Common myeloid progenitor, CD34-positive (primary cell): ENCODE measurements at regions not wholly inside any gene's neighbourhood (a gene's known extent, or its start where the extent isn't known, plus 50 kb on each side); places are given as distances from the start of the nearest gene placed in this dataset.
"Not testable (repeated sequence)": the region's sequence is repeated elsewhere in the genome, so short reads cannot be mapped to it uniquely, and the experiment has no call there.

ENCODE experiments used
- CTCF ChIA-PET: fragments of 350-600 bp; sonication (Branson Sonifier 250); formaldehyde crosslinking; loops from one replicate; lab custom pipeline; 2021; ENCODE audit warnings: antibody characterized with exemption; lab: Charles Lee
- POLR2A ChIA-PET: fragments of 350-600 bp; sonication (Branson Sonifier 250); formaldehyde crosslinking; loops from one replicate; lab custom pipeline; 2021; ENCODE audit warnings: antibody characterized with exemption; lab: Charles Lee
- DNase-seq, 3 donors: peaks; one replicate each; pipeline versions ENCODE4 v3.0.0 to v3.0.0-alpha.2; 2013
- H3K27ac ChIP-seq, 2 experiments: 1 replicate in 1 of 2; 2 replicates in 1 of 2; pipeline ENCODE4 v1.7.0; 2013; ENCODE audit warnings: inconsistent platforms in 2 of 2, low read length in 2 of 2, mild to moderate bottlenecking in 2 of 2, low read depth in 1 of 2, moderate library complexity in 1 of 2; ENCODE audit not compliant: severe bottlenecking in 2 of 2, insufficient read depth in 1 of 2, poor library complexity in 1 of 2
- H3K27me3 ChIP-seq, 5 experiments: replicated peaks in 2 of 5; 1 replicate in 3 of 5; 2 replicates in 2 of 5; pipeline versions ENCODE4 v1.6.1 to v1.7.0; 2013; ENCODE audit warnings: low read length in 4 of 5, mild to moderate bottlenecking in 2 of 5, moderate library complexity in 2 of 5, inconsistent platforms in 1 of 5; ENCODE audit not compliant: insufficient read depth in 5 of 5, control insufficient read depth in 4 of 5
- H3K36me3 ChIP-seq, 4 experiments: 1 replicate in 2 of 4; 2 replicates in 2 of 4; pipeline versions ENCODE4 v1.6.1 to v1.7.0; 2013; ENCODE audit warnings: low read length in 3 of 4, control low read depth in 1 of 4, mild to moderate bottlenecking in 1 of 4; ENCODE audit not compliant: control insufficient read depth in 4 of 4, insufficient read depth in 4 of 4
- H3K4me1 ChIP-seq, 4 experiments: 1 replicate in 3 of 4; 2 replicates in 1 of 4; pipeline versions ENCODE4 v1.6.1 to v1.7.1; 2013; ENCODE audit warnings: low read length in 3 of 4, mild to moderate bottlenecking in 3 of 4, control low read depth in 1 of 4, inconsistent platforms in 1 of 4, moderate library complexity in 1 of 4; ENCODE audit not compliant: control insufficient read depth in 4 of 4, insufficient read depth in 4 of 4; ENCODE audit errors: control extremely low read depth in 1 of 4
- H3K4me3 ChIP-seq, 7 experiments: 1 replicate in 4 of 7; 2 replicates in 3 of 7; pipeline versions ENCODE4 v1.5.1 to v1.7.0; 2013; ENCODE audit warnings: mild to moderate bottlenecking in 7 of 7, low read length in 6 of 7, moderate library complexity in 6 of 7, inconsistent platforms in 2 of 7, low read depth in 2 of 7, control low read depth in 1 of 7; ENCODE audit not compliant: insufficient read depth in 4 of 7, control insufficient read depth in 1 of 7; ENCODE audit errors: extremely low read depth in 1 of 7
- H3K9me3 ChIP-seq, 5 experiments: 1 replicate in 4 of 5; 2 replicates in 1 of 5; pipeline versions ENCODE4 v1.6.1 to v1.7.1; 2013; ENCODE audit warnings: low read length in 4 of 5, mild to moderate bottlenecking in 2 of 5, inconsistent platforms in 1 of 5, low read depth in 1 of 5, moderate library complexity in 1 of 5; ENCODE audit not compliant: control insufficient read depth in 4 of 5, insufficient read depth in 2 of 5; ENCODE audit errors: control extremely low read depth in 1 of 5
- WGBS: methylation state at CpG from one replicate; pipeline ENCODE4 v1.1.5; 2013; ENCODE audit not compliant: insufficient coverage; 5-methylcytosine and 5-hydroxymethylcytosine counted together

GRCh38 chr14:89093083-89093730, 268.8 kb downstream of the TTC8 start:
- H3K4me1 ChIP-seq: no peaks in the 10 kb centered on the region
- H3K36me3 ChIP-seq: no peaks in the 10 kb centered on the region
- ChIA-PET CTCF (interaction anchor here (1.1 kb wide), 1 partner anchor 13 kb away, joined by 5 read pairs; no protein-coding TSS in a partner anchor), POLR2A (no interaction called here)
- 94% methylated on average over 3 of the region's 3 CpGs for WGBS
- no peaks in the 10 kb centered on the region for H3K27me3 ChIP-seq
- H3K4me3 ChIP-seq: no peak overlapping the region
- no peak overlapping the region for H3K27ac ChIP-seq
- peaks cover 0 to 5% (median 0%) of the 10 kb centered on the region in 5 experiments for H3K9me3 ChIP-seq
- DNase-seq: no peak

DNA sequence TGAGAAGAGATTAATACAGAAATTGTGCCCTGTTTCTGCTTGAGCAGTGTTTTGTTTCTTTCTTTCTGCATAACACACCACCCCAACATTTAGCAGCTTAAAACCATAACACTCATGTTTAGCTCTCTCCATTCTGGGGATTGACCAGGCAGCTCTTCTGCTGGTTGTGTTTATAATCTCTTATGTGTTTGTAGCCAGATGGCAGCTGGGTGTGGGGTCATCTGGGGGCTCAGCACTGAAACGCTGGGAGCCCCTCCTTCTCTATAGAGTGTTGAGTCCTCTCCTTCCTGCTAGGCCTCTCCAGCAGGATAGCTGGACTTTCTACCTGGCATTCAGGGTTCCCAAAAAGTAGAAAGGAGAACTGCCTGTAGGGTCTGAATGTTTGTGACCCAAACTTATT, 270.6 kb downstream of the TTC8 start:
- CTCF ChIA-PET: interaction anchor here (0.7 kb wide), 1 partner anchor 12 kb away, joined by 3 read pairs; no protein-coding TSS in a partner anchor
- no peak overlapping the region for H3K4me3 ChIP-seq
- no peaks in the 10 kb centered on the region for H3K36me3 ChIP-seq
- 100% methylated on average over 1 of the region's 1 CpG for WGBS
- H3K9me3 ChIP-seq: peaks cover 0 to 5% (median 0%) of the 10 kb centered on the region in 5 experiments
- H3K4me1 ChIP-seq: no peaks in the 10 kb centered on the region
- DNase-seq: no peak
- no peak overlapping the region for H3K27ac ChIP-seq
- POLR2A ChIA-PET: no interaction called here
- H3K27me3 ChIP-seq: no peaks in the 10 kb centered on the region

DNA sequence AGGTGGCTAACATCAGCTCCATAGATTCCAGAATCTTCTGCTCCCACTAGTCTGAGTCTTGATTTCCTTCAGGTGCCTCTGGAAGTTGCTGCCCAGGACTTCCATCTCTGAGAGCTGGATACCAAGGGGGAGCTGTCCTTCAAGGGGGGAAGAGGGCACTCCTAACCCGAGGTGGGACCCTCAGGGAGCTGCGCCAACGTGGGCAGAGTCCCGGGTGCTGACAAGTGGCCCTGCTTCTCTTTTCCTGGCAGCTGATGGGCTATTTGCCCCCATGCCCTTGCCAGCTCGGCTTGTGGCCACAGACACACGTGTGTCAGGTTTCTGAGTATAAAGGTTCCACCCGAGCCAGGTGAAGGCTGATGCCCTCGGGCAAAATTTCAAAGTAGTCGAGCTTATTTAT, 272.5 kb downstream of the TTC8 start:
- WGBS: 97% methylated on average over 9 of the region's 9 CpGs
- Histone ChIP-seq H3K4me1 (no peaks in the 10 kb centered on the region), H3K27ac (no peak overlapping the region), H3K4me3 (no peak overlapping the region), H3K27me3 (no peaks in the 10 kb centered on the region), H3K36me3 (no peaks in the 10 kb centered on the region), H3K9me3 (peaks cover 0 to 5% (median 0%) of the 10 kb centered on the region in 5 experiments)
- DNase-seq: no peak
- POLR2A ChIA-PET: interaction anchor here (0.6 kb wide), 1 partner anchor 238 kb away, joined by 3 read pairs; no protein-coding TSS in a partner anchor
- CTCF ChIA-PET: no interaction called here

GRCh38 chr14:89098254-89098653, 273.8 kb downstream of the TTC8 start:
- H3K4me3 ChIP-seq: no peak overlapping the region
- no peaks in the 10 kb centered on the region for H3K9me3 ChIP-seq
- H3K4me1 ChIP-seq: no peaks in the 10 kb centered on the region
- H3K27ac ChIP-seq: no peak overlapping the region
- CTCF ChIA-PET: no interaction called here
- H3K27me3 ChIP-seq: no peaks in the 10 kb centered on the region
- no peak for DNase-seq
- no peaks in the 10 kb centered on the region for H3K36me3 ChIP-seq
- POLR2A ChIA-PET: no interaction called here
- 85% methylated on average over 2 of the region's 2 CpGs for WGBS

- H3K27ac ChIP-seq, H3K27me3 ChIP-seq, POLR2A ChIA-PET, H3K4me1 ChIP-seq, H3K36me3 ChIP-seq, H3K4me3 ChIP-seq, DNase-seq: not testable (repeated sequence)
- WGBS: 95% methylated on average over 9 of the region's 10 CpGs
- H3K9me3 ChIP-seq: peaks cover 0 to 11% (median 4%) of the 10 kb centered on the region in 5 experiments
- CTCF ChIA-PET: interaction anchor here (1.5 kb wide), 1 partner anchor 49 kb away, joined by 3 read pairs; no protein-coding TSS in a partner anchor
Measured at GRCh38 chr14:89104171-89104817, 279.8 kb downstream of the TTC8 start.

DNA sequence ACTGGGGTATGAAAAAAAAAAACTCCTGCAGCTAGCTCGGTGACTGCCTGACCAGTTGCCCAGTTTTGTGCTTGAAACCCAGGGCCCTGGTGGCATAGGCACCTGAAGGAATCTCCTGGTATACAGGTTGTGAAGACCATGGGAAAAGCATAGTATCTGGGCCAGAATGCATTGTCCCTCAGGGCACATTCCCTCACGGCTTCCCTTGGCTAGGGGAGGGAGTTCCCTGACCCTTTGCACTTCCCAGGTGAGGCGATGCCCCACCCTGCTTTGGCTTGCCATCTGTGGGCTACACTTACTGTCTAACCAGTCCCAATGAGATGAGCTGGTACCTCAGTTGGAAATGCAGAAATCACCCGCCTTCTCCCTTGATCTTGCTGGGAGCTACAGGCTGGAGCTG, 280.4 kb downstream of the TTC8 start:
- POLR2A ChIA-PET, H3K4me1 ChIP-seq, H3K27ac ChIP-seq: not testable (repeated sequence)

More for the DNA sequence above, 280.4 kb downstream of the TTC8 start:
- WGBS: 96% methylated on average over 4 of the region's 4 CpGs
- peaks cover 0 to 11% (median 4%) of the 10 kb centered on the region in 5 experiments for H3K9me3 ChIP-seq
- not testable (repeated sequence) for H3K36me3 ChIP-seq, H3K4me3 ChIP-seq, DNase-seq, H3K27me3 ChIP-seq
- CTCF ChIA-PET: interaction anchor here (1.5 kb wide), 1 partner anchor 48 kb away, joined by 3 read pairs; no protein-coding TSS in a partner anchor
